ENCODE measurements at regions not wholly inside any gene's neighbourhood (a gene's known extent, or its start where the extent isn't known, plus 50 kb on each side); places are given as distances from the start of the nearest gene placed in this dataset.

GRCh38 chr16:73504591-73505575, 457.0 kb upstream of the ZFHX3 start:
- Histone ChIP-seq H3K4me1 (ENCODE audit: insufficient read depth) (no peaks in the 10 kb centered on the region), H2AFZ (no peak overlapping the region), H3K9me3 (ENCODE audit: low read depth) (no peaks in the 10 kb centered on the region), H3K27me3 (no peaks in the 10 kb centered on the region), H4K20me1 (ENCODE audit: insufficient read depth, poor library complexity, severe bottlenecking) (no peaks in the 10 kb centered on the region), H3K36me3 (replicated peaks; ENCODE audit: insufficient read depth, low read depth) (no peaks in the 10 kb centered on the region), H3K4me3 (no peak overlapping the region), H3K4me2 (no peak overlapping the region), H3K79me2 (no peaks in the 10 kb centered on the region), H3K27ac (no peak overlapping the region), H3K9me2 (replicated peaks; ENCODE audit: insufficient read depth) (no peaks in the 10 kb centered on the region)
- no peak for DNase-seq (ENCODE audit: low spot score)
- no peak for TF ChIP-seq EZH2phosphoT487 (IDR thresholded peaks at IDR 0.05; ENCODE audit: low read depth, severe bottlenecking, unreplicated experiment)
- TF ChIP-seq CTCF (IDR thresholded peaks at IDR 0.05; ENCODE audit: poor library complexity): no peak
- TF ChIP-seq EZH2 (IDR thresholded peaks at IDR 0.05; ENCODE audit: borderline replicate concordance): no peak
- WGBS (ENCODE audit: low lambda C conversion rate, missing lambda C conversion rate): 83% methylated on average over 20 of the region's 20 CpGs

DNA sequence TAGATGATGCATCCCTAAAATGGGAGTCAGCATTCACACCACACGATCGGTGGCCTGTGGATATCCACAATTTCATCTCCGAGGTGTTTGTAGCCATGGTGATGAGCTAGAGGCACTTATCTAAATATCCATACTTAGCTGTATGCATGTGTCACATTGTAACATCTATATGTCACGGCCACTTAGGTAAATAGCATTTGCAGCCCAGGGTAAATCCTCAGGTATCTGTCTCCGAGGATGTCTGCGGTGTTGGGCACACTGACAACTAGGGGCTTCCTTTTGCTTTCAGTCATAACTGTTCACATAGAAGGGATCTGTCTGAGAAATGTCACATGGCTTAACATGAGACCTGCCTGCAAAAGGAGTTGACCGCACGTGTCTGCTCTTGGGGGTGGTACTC, 455.2 kb upstream of the ZFHX3 start:
- Histone ChIP-seq H3K4me1 (ENCODE audit: insufficient read depth) (no peaks in the 10 kb centered on the region), H4K20me1 (ENCODE audit: insufficient read depth, poor library complexity, severe bottlenecking) (no peaks in the 10 kb centered on the region), H3K9me2 (replicated peaks; ENCODE audit: insufficient read depth) (no peaks in the 10 kb centered on the region), H3K79me2 (no peaks in the 10 kb centered on the region), H2AFZ (no peak overlapping the region), H3K27me3 (no peaks in the 10 kb centered on the region), H3K4me3 (no peak overlapping the region), H3K36me3 (replicated peaks; ENCODE audit: insufficient read depth, low read depth) (no peaks in the 10 kb centered on the region), H3K27ac (no peak overlapping the region), H3K9me3 (ENCODE audit: low read depth) (no peaks in the 10 kb centered on the region), H3K4me2 (no peak overlapping the region)
- DNase-seq (ENCODE audit: low spot score): no peak
- TF ChIP-seq EZH2 (IDR thresholded peaks at IDR 0.05; ENCODE audit: borderline replicate concordance) (no peak), EZH2phosphoT487 (IDR thresholded peaks at IDR 0.05; ENCODE audit: low read depth, severe bottlenecking, unreplicated experiment) (no peak), CTCF (IDR thresholded peaks at IDR 0.05; ENCODE audit: poor library complexity) (no peak)
- WGBS (ENCODE audit: low lambda C conversion rate, missing lambda C conversion rate): 90% methylated on average over 8 of the region's 8 CpGs

GRCh38 chr16:73499276-73499675, 451.3 kb upstream of the ZFHX3 start:
- TF ChIP-seq EZH2 (IDR thresholded peaks at IDR 0.05; ENCODE audit: borderline replicate concordance) (no peak), EZH2phosphoT487 (IDR thresholded peaks at IDR 0.05; ENCODE audit: low read depth, severe bottlenecking, unreplicated experiment) (no peak), CTCF (IDR thresholded peaks at IDR 0.05; ENCODE audit: poor library complexity) (no peak)
- 95% methylated on average over 10 of the region's 10 CpGs for WGBS (ENCODE audit: low lambda C conversion rate, missing lambda C conversion rate)
- Histone ChIP-seq H3K9me2 (replicated peaks; ENCODE audit: insufficient read depth) (no peaks in the 10 kb centered on the region), H3K27me3 (no peaks in the 10 kb centered on the region), H3K4me3 (no peak overlapping the region), H3K27ac (no peak overlapping the region), H2AFZ (no peak overlapping the region), H3K4me2 (no peak overlapping the region), H3K9me3 (ENCODE audit: low read depth) (no peaks in the 10 kb centered on the region), H3K79me2 (no peaks in the 10 kb centered on the region), H3K36me3 (replicated peaks; ENCODE audit: insufficient read depth, low read depth) (no peaks in the 10 kb centered on the region), H4K20me1 (ENCODE audit: insufficient read depth, poor library complexity, severe bottlenecking) (no peaks in the 10 kb centered on the region), H3K4me1 (ENCODE audit: insufficient read depth) (no peaks in the 10 kb centered on the region)
- DNase-seq (ENCODE audit: low spot score): no peak
